Astrocyte of the spinal cord (primary cell): ENCODE measurements at regions not wholly inside any gene's neighbourhood (a gene's known extent, or its start where the extent isn't known, plus 50 kb on each side); places are given as distances from the start of the nearest gene placed in this dataset.

Experiments used
- DNase-seq: peaks from one replicate; pipeline ENCODE4 v3.0.0; 2011; ENCODE audit warnings: low read depth, low spot score
- H3K4me3 ChIP-seq: 2 replicates; pipeline ENCODE4 v1.5.1; 2011; ENCODE audit warnings: low read depth, mild to moderate bottlenecking, low read length, moderate library complexity
- in situ Hi-C: cut with HindIII; loops from 2 replicates; pipeline ENCODE4 v1.10.0; 2017; ENCODE audit warnings: low sequenced_read_pairs
- TF ChIP-seq, protein P1 (sequence below): IDR thresholded peaks from 2 replicates; pipeline ENCODE4 v1.5.1; 2012; ENCODE audit warnings: low read depth, mild to moderate bottlenecking, low read length, inconsistent platforms

DNA sequence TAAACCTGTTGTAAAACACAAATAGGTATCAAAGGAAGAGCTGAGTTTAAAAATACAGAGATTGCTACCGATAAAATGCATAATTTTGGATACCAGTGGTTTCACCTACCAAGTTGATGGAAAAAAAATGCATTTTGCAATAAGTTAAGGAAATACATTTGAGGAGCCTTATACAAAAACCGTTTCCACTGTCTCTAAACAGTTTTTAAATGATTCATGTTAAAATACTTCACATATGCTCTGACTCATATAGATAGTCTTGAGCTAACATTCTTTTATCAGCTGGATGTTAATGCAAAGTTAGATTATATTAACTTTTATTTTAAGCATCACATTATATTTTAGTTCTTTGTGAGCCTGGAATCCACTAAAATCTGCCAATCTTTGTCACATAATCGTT, 50.6 kb upstream of the ANKRD17 start:
- H3K4me3 ChIP-seq, result no peak overlapping the region
- TF ChIP-seq, protein P1, sequence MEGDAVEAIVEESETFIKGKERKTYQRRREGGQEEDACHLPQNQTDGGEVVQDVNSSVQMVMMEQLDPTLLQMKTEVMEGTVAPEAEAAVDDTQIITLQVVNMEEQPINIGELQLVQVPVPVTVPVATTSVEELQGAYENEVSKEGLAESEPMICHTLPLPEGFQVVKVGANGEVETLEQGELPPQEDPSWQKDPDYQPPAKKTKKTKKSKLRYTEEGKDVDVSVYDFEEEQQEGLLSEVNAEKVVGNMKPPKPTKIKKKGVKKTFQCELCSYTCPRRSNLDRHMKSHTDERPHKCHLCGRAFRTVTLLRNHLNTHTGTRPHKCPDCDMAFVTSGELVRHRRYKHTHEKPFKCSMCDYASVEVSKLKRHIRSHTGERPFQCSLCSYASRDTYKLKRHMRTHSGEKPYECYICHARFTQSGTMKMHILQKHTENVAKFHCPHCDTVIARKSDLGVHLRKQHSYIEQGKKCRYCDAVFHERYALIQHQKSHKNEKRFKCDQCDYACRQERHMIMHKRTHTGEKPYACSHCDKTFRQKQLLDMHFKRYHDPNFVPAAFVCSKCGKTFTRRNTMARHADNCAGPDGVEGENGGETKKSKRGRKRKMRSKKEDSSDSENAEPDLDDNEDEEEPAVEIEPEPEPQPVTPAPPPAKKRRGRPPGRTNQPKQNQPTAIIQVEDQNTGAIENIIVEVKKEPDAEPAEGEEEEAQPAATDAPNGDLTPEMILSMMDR, result no peak
- in situ Hi-C loops, result no loop called here
- peak; percentile 51 for DNase-seq
